ENCODE measurements at regions not wholly inside any gene's neighbourhood (a gene's known extent, or its start where the extent isn't known, plus 50 kb on each side); places are given as distances from the start of the nearest gene placed in this dataset.

- TF ChIP-seq CTCF (IDR thresholded peaks at IDR 0.05; ENCODE audit: borderline replicate concordance, extremely low read depth, low read length, poor library complexity, severe bottlenecking) (no peak), EZH2 (IDR thresholded peaks at IDR 0.05; ENCODE audit: borderline replicate concordance, low read depth, low read length, severe bottlenecking) (no peak)
These were observed 93.6 kb upstream of the PCBD1 start for GRCh38 chr10:70981936-70982335.
